SK-N-SH treated with all-trans-retinoic acid at 6 μM for 48 hours (cell line): ENCODE measurements at regions not wholly inside any gene's neighbourhood (a gene's known extent, or its start where the extent isn't known, plus 50 kb on each side); places are given as distances from the start of the nearest gene placed in this dataset.

Experiments
- ATAC-seq: fragments of 200-7000 bp; cut with Tn5 transposase; 3 replicates; pipeline ENCODE4 v1.9.1; 2020; ENCODE audit warnings: mild to moderate bottlenecking, moderate library complexity
- ARNTL ChIP-seq: fragments of 450-650 bp; formaldehyde crosslinking; IDR thresholded peaks from 2 replicates; pipeline ENCODE4 v1.5.0; 2020; ENCODE audit warnings: low read depth, mild to moderate bottlenecking, moderate library complexity, borderline replicate concordance
- BACH2 ChIP-seq: fragments of 250-450 bp; sonication (Bioruptor Pico); IDR thresholded peaks from 2 replicates; pipeline ENCODE4 v1.9.0; 2021; ENCODE audit warnings: mild to moderate bottlenecking, borderline replicate concordance
- CREB5 ChIP-seq: fragments of 250-450 bp; sonication (Bioruptor Pico); IDR thresholded peaks from 2 replicates; pipeline ENCODE4 v1.5.1; 2020; ENCODE audit warnings: low read depth, mild to moderate bottlenecking, moderate library complexity
- CSDC2 ChIP-seq: fragments of 250-450 bp; sonication (Bioruptor Pico); IDR thresholded peaks from 2 replicates; pipeline ENCODE4 v1.5.0; 2020; ENCODE audit warnings: mild to moderate bottlenecking, moderate library complexity
- ESRRG ChIP-seq: fragments of 250-450 bp; sonication (Bioruptor Pico); IDR thresholded peaks from 2 replicates; pipeline ENCODE4 v1.6.1; 2021; ENCODE audit warnings: mild to moderate bottlenecking
- GLIS3 ChIP-seq: fragments of 250-450 bp; sonication (Bioruptor Pico); IDR thresholded peaks from 2 replicates; pipeline ENCODE4 v1.5.0; 2020; ENCODE audit warnings: mild to moderate bottlenecking, moderate library complexity
- ISL1 ChIP-seq: fragments of 250-450 bp; sonication (Bioruptor Pico); IDR thresholded peaks from 2 replicates; pipeline ENCODE4 v2.1.2; 2022; ENCODE audit warnings: mild to moderate bottlenecking, moderate library complexity
- OSR1 ChIP-seq: fragments of 250-450 bp; sonication (Bioruptor Pico); IDR thresholded peaks from 2 replicates; pipeline ENCODE4 v1.8.0; 2022; ENCODE audit warnings: moderate library complexity, mild to moderate bottlenecking, inconsistent platforms
- PATZ1 ChIP-seq: fragments of 250-450 bp; sonication (Bioruptor Pico); IDR thresholded peaks from 2 replicates; pipeline ENCODE4 v1.8.0; 2020; ENCODE audit warnings: mild to moderate bottlenecking, moderate library complexity, borderline replicate concordance
- POU6F1 ChIP-seq: fragments of 250-450 bp; sonication (Bioruptor Pico); IDR thresholded peaks from 2 replicates; pipeline ENCODE4 v1.8.0; 2021; ENCODE audit warnings: low read depth, mild to moderate bottlenecking, moderate library complexity, borderline replicate concordance
- PPARA ChIP-seq: fragments of 250-450 bp; sonication (Bioruptor Pico); IDR thresholded peaks from 2 replicates; pipeline ENCODE4 v1.5.0; 2020; ENCODE audit warnings: mild to moderate bottlenecking, borderline replicate concordance
- SNAI2 ChIP-seq: fragments of 250-450 bp; sonication (Bioruptor Pico); IDR thresholded peaks from 2 replicates; pipeline ENCODE4 v1.5.0; 2020; ENCODE audit warnings: mild to moderate bottlenecking, moderate library complexity
- TCF4 ChIP-seq: fragments of 250-450 bp; sonication (Bioruptor Pico); IDR thresholded peaks from 2 replicates; pipeline ENCODE4 v1.8.0; 2021; ENCODE audit warnings: mild to moderate bottlenecking, moderate library complexity, borderline replicate concordance
- TOX ChIP-seq: fragments of 250-450 bp; sonication (Bioruptor Pico); IDR thresholded peaks from 2 replicates; pipeline ENCODE4 v1.8.0; 2021; ENCODE audit warnings: mild to moderate bottlenecking, moderate library complexity, borderline replicate concordance
- TSHZ2 ChIP-seq: fragments of 250-450 bp; sonication (Bioruptor Pico); IDR thresholded peaks from 2 replicates; pipeline ENCODE4 v1.5.0; 2020; ENCODE audit warnings: mild to moderate bottlenecking, moderate library complexity
- ZC3H10 ChIP-seq: fragments of 250-450 bp; sonication (Bioruptor Pico); IDR thresholded peaks from 2 replicates; pipeline ENCODE4 v1.5.1; 2021; ENCODE audit warnings: mild to moderate bottlenecking, moderate library complexity
- ZFP3 ChIP-seq: fragments of 250-450 bp; sonication (Bioruptor Pico); IDR thresholded peaks from 2 replicates; pipeline ENCODE4 v1.5.0; 2020; ENCODE audit warnings: mild to moderate bottlenecking, moderate library complexity
- ZFP30 ChIP-seq: fragments of 450-650 bp; formaldehyde crosslinking; IDR thresholded peaks from 2 replicates; pipeline ENCODE4 v1.5.0; 2022; ENCODE audit warnings: mild to moderate bottlenecking, moderate library complexity
- ZNF565 ChIP-seq: fragments of 450-650 bp; formaldehyde crosslinking; conservative IDR thresholded peaks from 2 replicates; pipeline ENCODE4 v1.5.0; 2020; ENCODE audit warnings: low read depth, mild to moderate bottlenecking, moderate library complexity
- ZNF70 ChIP-seq: fragments of 450-650 bp; formaldehyde crosslinking; IDR thresholded peaks from 2 replicates; pipeline ENCODE4 v1.5.0; 2020; ENCODE audit warnings: mild to moderate bottlenecking, moderate library complexity
- ZNF8 ChIP-seq: fragments of 450-650 bp; formaldehyde crosslinking; IDR thresholded peaks from 2 replicates; pipeline ENCODE4 v1.5.0; 2020; ENCODE audit warnings: mild to moderate bottlenecking, moderate library complexity

- TF ChIP-seq CSDC2 (no peak), ISL1 (CRISPR knock-in tag) (no peak), PATZ1 (CRISPR knock-in tag) (no peak), ESRRG (CRISPR knock-in tag) (no peak), ZC3H10 (CRISPR knock-in tag) (no peak), ZNF70 (CRISPR knock-in tag) (no peak), CREB5 (no peak)
- no peak for ATAC-seq
Observed at GRCh38 chr9:73738741-73739530, 587.3 kb downstream of the ANXA1 start.

- TF ChIP-seq BACH2 (CRISPR knock-in tag), result no peak
- TF ChIP-seq OSR1, result no peak
- TF ChIP-seq ESRRG (CRISPR knock-in tag), result no peak
- peak; percentile 23; the same call in 1 of the 2 replicates for TF ChIP-seq TCF4 (CRISPR knock-in tag)
- ATAC-seq, result no peak
Observed at GRCh38 chr9:73741316-73741715, 589.7 kb downstream of the ANXA1 start.

GRCh38 chr9:73742412-73742811, 590.7 kb downstream of the ANXA1 start:
- no peak for ATAC-seq
- TF ChIP-seq PPARA (CRISPR knock-in tag) (no peak), ZNF70 (CRISPR knock-in tag) (no peak), GLIS3 (no peak), ZFP30 (CRISPR knock-in tag) (no peak)

- TF ChIP-seq TCF4 (CRISPR knock-in tag) (no peak), ZFP30 (CRISPR knock-in tag) (no peak), ZFP3 (CRISPR knock-in tag) (no peak), SNAI2 (CRISPR knock-in tag) (no peak), TSHZ2 (CRISPR knock-in tag) (no peak), ZNF70 (CRISPR knock-in tag) (no peak), PATZ1 (CRISPR knock-in tag) (no peak), CSDC2 (no peak), TOX (no peak), GLIS3 (no peak), ZNF8 (CRISPR knock-in tag) (no peak), ESRRG (CRISPR knock-in tag) (no peak), OSR1 (no peak), ZNF565 (no peak), PPARA (CRISPR knock-in tag) (no peak)
- ATAC-seq, result no peak
Observed at GRCh38 chr9:73743826-73744225, 592.2 kb downstream of the ANXA1 start.

GRCh38 chr9:73745598-73745997, 593.9 kb downstream of the ANXA1 start:
- no peak for ATAC-seq
- no peak for TF ChIP-seq ARNTL (CRISPR knock-in tag)
- TF ChIP-seq PATZ1 (CRISPR knock-in tag), result no peak
- TF ChIP-seq ZNF8 (CRISPR knock-in tag), result no peak
- TF ChIP-seq POU6F1, result no peak
- no peak for TF ChIP-seq ZFP3 (CRISPR knock-in tag)
- TF ChIP-seq TCF4 (CRISPR knock-in tag), result no peak
- TF ChIP-seq CSDC2, result no peak
